ENCODE measurements at regions not wholly inside any gene's neighbourhood (a gene's known extent, or its start where the extent isn't known, plus 50 kb on each side); places are given as distances from the start of the nearest gene placed in this dataset.

DNA sequence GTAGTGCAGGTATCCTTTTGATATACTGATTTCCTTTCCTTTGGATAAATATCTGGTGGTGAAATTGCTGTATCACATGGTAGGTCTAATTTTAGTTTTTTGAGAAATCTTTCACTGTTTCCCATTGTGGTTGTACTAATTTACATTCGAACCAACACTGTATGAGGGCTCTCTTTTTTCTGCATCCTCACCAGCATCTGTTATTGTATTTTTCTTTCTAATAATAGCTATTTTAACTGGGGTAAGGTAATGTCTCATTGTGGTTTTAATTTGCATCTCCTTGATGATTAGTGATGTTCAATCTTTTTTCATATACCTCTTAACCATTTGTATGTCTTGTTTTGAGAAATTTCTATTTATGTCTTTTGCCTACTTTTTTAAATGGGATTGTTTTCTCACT, 335.4 kb upstream of the MTPN start:
- Histone ChIP-seq H3F3A (ENCODE audit: low read depth) (no peaks in the 10 kb centered on the region), H3K4me3 (ENCODE audit: low read length, poor library complexity, severe bottlenecking) (no peak overlapping the region), H3K4me2 (ENCODE audit: low read depth, low read length, poor library complexity, severe bottlenecking) (no peak overlapping the region), H3K4me1 (ENCODE audit: insufficient read depth, low read length, poor library complexity, severe bottlenecking) (no peaks in the 10 kb centered on the region), H3K9me3 (ENCODE audit: insufficient read depth, low read depth, low read length) (no peaks in the 10 kb centered on the region), H3K9me2 (replicated peaks; ENCODE audit: low read depth, low read length) (no peaks in the 10 kb centered on the region), H3K9ac (ENCODE audit: low read depth, low read length, poor library complexity, severe bottlenecking) (no peak overlapping the region), H2AFZ (ENCODE audit: low read length) (no peak overlapping the region), H4K20me1 (ENCODE audit: insufficient read depth, low read length, poor library complexity, severe bottlenecking) (no peaks in the 10 kb centered on the region), H3K36me3 (ENCODE audit: insufficient read depth, low read length) (no peaks in the 10 kb centered on the region), H3K27me3 (ENCODE audit: insufficient read depth, low read length, poor library complexity, severe bottlenecking) (no peaks in the 10 kb centered on the region), H3K79me2 (ENCODE audit: insufficient read depth, low read length) (no peaks in the 10 kb centered on the region)
- TF ChIP-seq, protein P1, sequence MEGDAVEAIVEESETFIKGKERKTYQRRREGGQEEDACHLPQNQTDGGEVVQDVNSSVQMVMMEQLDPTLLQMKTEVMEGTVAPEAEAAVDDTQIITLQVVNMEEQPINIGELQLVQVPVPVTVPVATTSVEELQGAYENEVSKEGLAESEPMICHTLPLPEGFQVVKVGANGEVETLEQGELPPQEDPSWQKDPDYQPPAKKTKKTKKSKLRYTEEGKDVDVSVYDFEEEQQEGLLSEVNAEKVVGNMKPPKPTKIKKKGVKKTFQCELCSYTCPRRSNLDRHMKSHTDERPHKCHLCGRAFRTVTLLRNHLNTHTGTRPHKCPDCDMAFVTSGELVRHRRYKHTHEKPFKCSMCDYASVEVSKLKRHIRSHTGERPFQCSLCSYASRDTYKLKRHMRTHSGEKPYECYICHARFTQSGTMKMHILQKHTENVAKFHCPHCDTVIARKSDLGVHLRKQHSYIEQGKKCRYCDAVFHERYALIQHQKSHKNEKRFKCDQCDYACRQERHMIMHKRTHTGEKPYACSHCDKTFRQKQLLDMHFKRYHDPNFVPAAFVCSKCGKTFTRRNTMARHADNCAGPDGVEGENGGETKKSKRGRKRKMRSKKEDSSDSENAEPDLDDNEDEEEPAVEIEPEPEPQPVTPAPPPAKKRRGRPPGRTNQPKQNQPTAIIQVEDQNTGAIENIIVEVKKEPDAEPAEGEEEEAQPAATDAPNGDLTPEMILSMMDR (conservative IDR thresholded peaks at IDR 0.05; ENCODE audit: low read length) = no peak
- TF ChIP-seq EZH2phosphoT487 (IDR thresholded peaks at IDR 0.05; ENCODE audit: borderline replicate concordance) = no peak

DNA sequence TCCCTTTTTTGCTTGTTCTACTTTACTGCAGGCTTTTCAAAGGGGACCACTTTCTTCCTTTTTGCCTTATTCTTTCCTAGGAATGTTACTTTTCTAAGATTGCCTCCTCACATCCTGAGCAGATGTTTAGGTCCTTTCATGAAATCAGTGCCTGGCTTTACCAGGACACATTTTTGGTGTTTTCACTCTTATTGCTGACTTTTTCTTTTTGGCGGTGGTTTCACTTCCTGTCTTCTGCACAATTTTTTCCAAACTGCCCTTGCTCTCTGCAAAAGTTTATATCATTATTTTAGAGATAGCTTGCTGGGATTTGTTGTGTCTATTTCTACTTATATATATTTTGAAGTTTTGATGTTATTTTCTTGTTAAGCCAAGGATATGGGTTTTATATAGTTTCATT, 332.2 kb upstream of the MTPN start:
- Histone ChIP-seq H2AFZ (ENCODE audit: low read length) (no peak overlapping the region), H3K9me3 (ENCODE audit: insufficient read depth, low read depth, low read length) (no peaks in the 10 kb centered on the region), H3F3A (ENCODE audit: low read depth) (no peaks in the 10 kb centered on the region), H3K9me2 (replicated peaks; ENCODE audit: low read depth, low read length) (no peaks in the 10 kb centered on the region), H3K36me3 (ENCODE audit: insufficient read depth, low read length) (no peaks in the 10 kb centered on the region), H3K79me2 (ENCODE audit: insufficient read depth, low read length) (no peaks in the 10 kb centered on the region), H3K27me3 (ENCODE audit: insufficient read depth, low read length, poor library complexity, severe bottlenecking) (no peaks in the 10 kb centered on the region), H3K4me2 (ENCODE audit: low read depth, low read length, poor library complexity, severe bottlenecking) (no peak overlapping the region), H3K4me3 (ENCODE audit: low read length, poor library complexity, severe bottlenecking) (no peak overlapping the region), H3K9ac (ENCODE audit: low read depth, low read length, poor library complexity, severe bottlenecking) (no peak overlapping the region), H4K20me1 (ENCODE audit: insufficient read depth, low read length, poor library complexity, severe bottlenecking) (no peaks in the 10 kb centered on the region), H3K4me1 (ENCODE audit: insufficient read depth, low read length, poor library complexity, severe bottlenecking) (no peaks in the 10 kb centered on the region)
- TF ChIP-seq, protein P1 (conservative IDR thresholded peaks at IDR 0.05; ENCODE audit: low read length) = no peak
- TF ChIP-seq EZH2phosphoT487 (IDR thresholded peaks at IDR 0.05; ENCODE audit: borderline replicate concordance) = no peak

DNA sequence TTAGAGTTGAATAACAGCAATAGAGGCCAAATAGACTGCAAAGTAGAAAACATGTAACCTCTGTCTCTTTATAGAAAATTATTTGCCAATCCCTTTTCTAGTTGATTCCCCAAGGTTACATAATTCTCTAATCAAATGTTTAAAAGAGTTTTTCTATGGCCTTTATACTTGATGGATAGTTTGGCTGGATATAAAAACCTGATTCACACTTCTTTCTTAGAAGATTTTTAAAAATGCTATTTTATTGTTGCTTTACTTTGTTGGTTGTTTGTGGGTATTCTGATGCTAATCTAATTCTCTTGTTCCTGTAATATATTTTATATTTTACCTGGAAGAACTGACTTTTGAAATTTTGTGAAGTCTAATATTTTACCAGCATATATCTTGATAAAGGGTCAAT, 331.1 kb upstream of the MTPN start:
- H3K4me1 ChIP-seq (ENCODE audit: insufficient read depth, low read length, poor library complexity, severe bottlenecking) = no peaks in the 10 kb centered on the region

More for the DNA sequence above, 331.1 kb upstream of the MTPN start:
- Histone ChIP-seq H3K4me2 (ENCODE audit: low read depth, low read length, poor library complexity, severe bottlenecking) (no peak overlapping the region), H3K79me2 (ENCODE audit: insufficient read depth, low read length) (no peaks in the 10 kb centered on the region), H4K20me1 (ENCODE audit: insufficient read depth, low read length, poor library complexity, severe bottlenecking) (no peaks in the 10 kb centered on the region), H3K4me3 (ENCODE audit: low read length, poor library complexity, severe bottlenecking) (no peak overlapping the region), H3K9me3 (ENCODE audit: insufficient read depth, low read depth, low read length) (no peaks in the 10 kb centered on the region), H2AFZ (ENCODE audit: low read length) (no peak overlapping the region), H3K9ac (ENCODE audit: low read depth, low read length, poor library complexity, severe bottlenecking) (no peak overlapping the region), H3K9me2 (replicated peaks; ENCODE audit: low read depth, low read length) (no peaks in the 10 kb centered on the region), H3K27me3 (ENCODE audit: insufficient read depth, low read length, poor library complexity, severe bottlenecking) (no peaks in the 10 kb centered on the region), H3K36me3 (ENCODE audit: insufficient read depth, low read length) (no peaks in the 10 kb centered on the region), H3F3A (ENCODE audit: low read depth) (no peaks in the 10 kb centered on the region)
- TF ChIP-seq, protein P1 (conservative IDR thresholded peaks at IDR 0.05; ENCODE audit: low read length) = no peak
- no peak for TF ChIP-seq EZH2phosphoT487 (IDR thresholded peaks at IDR 0.05; ENCODE audit: borderline replicate concordance)

Measured in Loucy (cell line).